GM20431 (cell line): ENCODE measurements at regions not wholly inside any gene's neighbourhood (a gene's known extent, or its start where the extent isn't known, plus 50 kb on each side); places are given as distances from the start of the nearest gene placed in this dataset.

Experiments
- in situ Hi-C: fragments of 300-500 bp; cut with MseI, MboI; formaldehyde crosslinking; loops from one replicate; pipeline ENCODE4 v1.15.0; 2020; ENCODE audit warnings: low sequenced_read_pairs; ENCODE audit not compliant: unreplicated experiment

GRCh38 chr16:86217001-86217890 is 293.1 kb upstream of the FOXF1 start:
- in situ Hi-C loops = no loop called here

DNA sequence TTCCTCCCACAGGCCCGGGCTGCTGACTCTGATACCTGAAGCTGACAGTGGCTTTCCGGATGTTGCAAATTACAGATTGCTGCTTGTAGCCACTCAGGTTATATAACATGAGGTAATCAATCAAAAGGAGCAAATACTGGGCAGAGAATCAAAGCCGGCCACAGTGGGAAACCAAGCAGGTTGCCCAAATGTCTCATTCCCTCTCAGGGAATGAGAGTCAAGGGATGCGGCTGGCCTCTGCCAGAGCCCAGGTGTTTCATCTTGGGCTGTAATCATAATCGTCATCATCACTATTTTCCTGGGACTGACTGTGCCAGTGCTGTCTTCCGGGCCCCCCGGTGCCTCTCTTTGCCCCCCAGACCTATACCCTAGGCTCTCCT is 292.4 kb upstream of the FOXF1 start:
- in situ Hi-C loops = no loop called here

- in situ Hi-C loops = no loop called here
Observed at GRCh38 chr16:86218479-86219170, 291.7 kb upstream of the FOXF1 start.

GRCh38 chr16:86219655-86220445 is 290.5 kb upstream of the FOXF1 start:
- in situ Hi-C loops = no loop called here

GRCh38 chr16:86220561-86220960 is 289.8 kb upstream of the FOXF1 start:
- in situ Hi-C loops = no loop called here

GRCh38 chr16:86221085-86221484 is 289.2 kb upstream of the FOXF1 start:
- in situ Hi-C loops = no loop called here

DNA sequence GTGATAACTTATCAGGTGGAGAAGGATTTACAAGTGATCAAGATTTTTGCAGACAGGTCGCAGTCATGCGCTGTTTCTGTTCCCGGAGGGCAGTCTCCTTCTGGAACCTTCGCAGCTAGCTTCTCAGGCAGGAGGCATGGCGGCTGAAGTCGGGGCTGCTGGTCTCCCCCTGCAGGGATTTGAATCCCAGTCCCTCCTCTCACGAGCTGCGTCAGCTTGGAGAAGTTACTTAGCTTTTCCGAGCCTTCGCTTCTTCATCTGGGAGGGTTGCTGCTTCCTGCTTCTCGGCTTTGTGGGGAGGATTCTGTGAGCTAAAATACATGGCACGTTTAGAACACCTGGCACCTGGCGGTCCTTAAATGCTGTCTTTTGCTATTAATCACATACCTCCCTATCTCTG is 287.8 kb upstream of the FOXF1 start:
- in situ Hi-C loops = no loop called here

DNA sequence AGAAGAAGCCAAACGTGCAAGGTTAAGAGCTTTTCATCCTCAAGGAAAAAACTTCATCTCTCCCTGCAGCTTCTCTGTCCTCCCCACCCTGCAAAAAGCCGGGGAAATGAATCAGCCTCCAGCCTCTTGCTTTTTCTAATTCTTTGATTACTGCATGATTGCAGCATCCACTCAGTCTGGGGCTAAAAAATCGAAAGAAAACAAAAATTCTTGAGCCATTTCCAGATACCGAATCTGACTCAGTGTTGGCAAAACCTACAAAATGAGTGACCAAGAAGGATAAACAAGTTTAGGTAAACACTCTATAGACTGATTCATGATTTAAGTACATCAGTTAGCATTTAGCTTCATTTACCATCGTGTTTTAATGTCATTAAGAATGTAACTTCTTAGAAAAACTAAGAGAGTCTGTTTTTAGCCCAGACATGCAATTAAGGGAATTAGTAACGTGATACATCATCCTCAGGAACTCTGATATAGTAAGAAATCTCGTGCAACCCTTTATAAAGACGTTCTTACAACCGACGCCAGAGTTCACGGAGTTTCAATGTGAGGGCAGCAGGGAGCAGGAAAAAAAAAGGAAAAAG is 287.3 kb upstream of the FOXF1 start:
- in situ Hi-C loops = no loop called here

GRCh38 chr16:86224126-86224525 is 286.2 kb upstream of the FOXF1 start:
- in situ Hi-C loops = no loop called here

DNA sequence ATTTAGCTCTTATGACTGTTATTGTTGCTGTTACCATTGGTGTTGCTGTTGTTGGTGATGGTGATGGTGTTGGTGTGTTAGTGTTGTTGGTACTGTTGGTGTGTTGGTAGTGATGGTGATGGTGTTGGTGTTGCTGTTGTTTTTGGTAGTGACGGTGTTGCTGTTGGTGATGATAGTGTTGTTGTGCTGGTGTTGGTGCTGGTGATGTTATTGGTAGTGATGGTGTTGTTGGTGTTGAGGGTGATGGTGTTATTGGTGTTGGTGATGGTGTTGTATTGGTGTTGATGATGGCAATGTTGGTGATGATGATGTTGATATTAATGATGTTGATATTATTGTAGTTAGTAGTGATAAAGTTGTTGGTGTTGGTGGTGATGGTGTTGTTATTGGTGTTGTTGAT is 285.7 kb upstream of the FOXF1 start:
- in situ Hi-C loops = no loop called here

- in situ Hi-C loops = no loop called here
Observed at GRCh38 chr16:86225905-86226371, 284.4 kb upstream of the FOXF1 start.

DNA sequence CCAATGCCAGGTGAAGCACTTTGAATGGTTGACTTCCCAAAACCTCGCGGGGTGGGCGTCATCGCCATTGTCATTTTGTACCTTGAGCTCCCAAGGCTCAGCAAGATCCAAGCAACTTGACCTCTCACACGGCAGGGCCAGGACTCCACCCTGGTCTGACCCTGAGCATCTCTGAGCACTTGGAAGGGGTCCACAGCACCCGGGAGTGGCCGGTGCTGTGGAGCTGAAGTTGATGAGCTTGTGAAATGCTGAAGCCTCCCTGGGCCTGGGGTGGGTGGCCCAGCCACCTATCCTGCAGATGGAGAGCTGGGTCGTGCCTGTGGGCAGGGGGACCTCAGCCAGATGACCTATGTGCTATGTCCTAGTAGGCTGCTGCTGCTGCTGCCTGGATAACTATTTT is 283.3 kb upstream of the FOXF1 start:
- in situ Hi-C loops = no loop called here

DNA sequence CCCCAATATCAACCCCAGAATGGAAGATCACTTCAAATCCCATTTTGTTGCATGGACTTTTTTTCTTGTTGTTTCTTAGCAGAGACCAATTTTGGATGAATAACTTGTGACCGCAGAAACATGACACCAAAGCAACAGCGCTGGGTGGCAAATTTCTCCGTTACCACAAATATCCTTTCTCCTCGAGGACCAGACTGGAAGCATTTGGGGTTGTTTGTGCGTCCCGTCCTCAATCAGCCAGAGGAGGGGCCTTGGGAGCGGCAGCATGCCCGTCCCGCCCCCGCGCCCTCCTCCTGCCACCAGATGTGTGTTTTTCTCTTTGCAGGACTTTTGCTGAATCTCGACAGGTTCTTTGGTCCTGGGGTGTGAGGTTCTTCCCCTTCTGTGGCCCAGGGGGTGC is 282.5 kb upstream of the FOXF1 start:
- in situ Hi-C loops = no loop called here

DNA sequence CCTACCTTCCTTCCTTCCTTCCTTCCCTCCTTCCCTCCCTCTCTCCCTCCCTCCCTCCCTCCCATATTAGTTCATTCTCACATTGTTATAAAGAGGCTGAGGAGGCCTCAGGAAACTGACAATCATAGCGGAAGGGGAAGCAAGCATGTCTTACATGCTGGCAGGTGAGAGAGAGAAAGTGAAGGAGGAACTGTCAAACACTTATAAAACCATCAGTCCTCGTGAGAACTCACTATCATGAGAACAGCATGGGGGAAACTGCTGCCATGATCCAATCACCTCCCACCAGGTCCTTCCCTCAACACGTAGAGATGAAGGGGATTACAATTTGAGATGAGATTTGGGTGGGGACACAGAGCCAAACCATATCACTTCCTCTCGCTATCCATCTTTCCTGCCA is 281.6 kb upstream of the FOXF1 start:
- in situ Hi-C loops = no loop called here

DNA sequence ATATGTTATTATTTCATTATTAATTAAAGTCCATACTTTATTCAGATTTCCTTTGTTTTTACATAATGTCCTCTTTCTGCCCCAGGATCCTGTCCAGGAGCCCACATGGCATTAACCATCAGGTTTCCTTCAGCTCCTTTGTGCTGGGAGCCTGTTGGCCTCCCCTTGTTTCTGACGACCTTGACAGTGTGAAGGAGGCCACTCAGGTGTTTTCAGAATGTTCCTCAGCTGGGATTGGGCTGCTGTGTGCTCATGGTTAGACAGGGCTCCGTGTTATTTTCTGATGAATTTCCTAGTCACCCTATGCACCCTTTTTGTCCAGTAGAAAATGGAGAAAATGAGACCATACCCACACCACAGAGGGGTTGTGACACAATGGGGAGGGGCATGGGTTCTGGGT is 281.0 kb upstream of the FOXF1 start:
- in situ Hi-C loops = no loop called here

- in situ Hi-C loops = no loop called here
Observed at GRCh38 chr16:86229866-86230656, 280.3 kb upstream of the FOXF1 start.

DNA sequence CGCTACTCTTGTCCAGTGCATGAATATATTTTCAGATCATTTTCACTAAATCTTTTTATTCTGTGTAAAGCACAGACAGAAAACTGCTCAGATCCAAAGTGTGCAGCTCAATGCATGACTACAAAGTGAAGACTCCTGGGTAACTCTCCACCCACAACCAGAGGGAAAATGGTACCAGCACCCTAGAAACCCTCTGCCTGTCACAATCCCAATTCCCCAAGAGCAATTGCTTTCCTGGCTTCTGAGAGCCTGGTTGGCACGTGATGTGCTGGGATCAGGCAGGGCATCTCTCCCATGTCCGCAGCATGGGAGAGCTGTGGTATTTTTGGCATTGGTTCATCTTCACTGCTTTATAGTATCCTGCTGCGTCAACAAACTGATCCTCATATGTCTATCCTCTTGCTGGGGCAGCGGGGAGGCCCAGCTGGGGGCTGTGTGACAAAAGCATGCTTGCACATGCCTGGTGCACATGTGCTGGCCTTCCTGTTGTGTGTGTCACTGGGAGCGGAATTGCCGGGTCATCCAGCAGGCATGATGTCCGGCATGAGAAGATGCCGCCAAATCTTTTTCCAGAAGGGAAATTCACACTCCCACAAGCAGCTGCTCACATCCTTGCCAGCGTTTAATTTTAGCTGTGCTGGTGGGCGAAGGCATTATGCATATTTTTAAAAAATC is 278.9 kb upstream of the FOXF1 start:
- in situ Hi-C loops = no loop called here

DNA sequence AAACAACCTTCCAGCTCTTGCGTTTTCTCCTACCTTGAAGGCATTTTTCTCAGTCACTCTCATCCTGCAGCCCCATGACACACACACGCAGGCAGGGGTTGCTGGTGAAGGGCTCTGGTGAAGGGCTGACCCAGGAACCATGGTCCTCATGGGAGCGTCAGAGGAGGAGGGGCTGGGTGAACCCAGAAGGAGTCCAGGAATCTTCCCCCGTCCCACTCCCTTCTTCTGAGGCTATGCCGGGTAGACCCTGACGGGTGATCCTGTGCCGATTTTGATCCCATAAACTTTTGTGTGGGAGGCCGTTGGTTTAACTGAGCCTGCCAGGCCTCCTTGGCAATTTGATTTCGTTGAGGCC is 278.4 kb upstream of the FOXF1 start:
- in situ Hi-C loops = no loop called here

DNA sequence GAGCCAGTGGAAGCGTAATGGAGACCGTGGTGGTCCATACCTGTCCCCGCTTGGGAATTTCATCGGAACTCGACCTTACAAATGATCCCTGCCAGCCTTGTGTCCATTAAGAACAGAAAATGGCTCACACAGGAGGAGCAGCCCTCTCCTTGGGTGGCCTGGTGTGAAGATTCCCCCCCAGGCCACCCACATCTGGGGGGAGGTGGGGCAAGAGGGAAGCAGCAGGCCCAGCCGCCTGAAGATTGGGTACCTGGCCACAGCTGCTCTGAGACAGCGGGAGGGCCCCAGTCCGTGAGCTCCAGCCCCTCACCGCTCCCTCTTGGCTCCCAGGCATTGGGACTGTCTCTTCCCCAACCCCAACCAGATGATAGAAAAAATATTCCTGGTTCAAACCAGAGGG is 277.8 kb upstream of the FOXF1 start:
- in situ Hi-C loops = no loop called here
